ENCODE measurements at regions not wholly inside any gene's neighbourhood (a gene's known extent, or its start where the extent isn't known, plus 50 kb on each side); places are given as distances from the start of the nearest gene placed in this dataset.

- TF ChIP-seq CTCF (conservative IDR thresholded peaks at IDR 0.05; ENCODE audit: low read length): no peak
- TF ChIP-seq EZH2phosphoT487 (IDR thresholded peaks at IDR 0.05; ENCODE audit: borderline replicate concordance, low read depth, low read length): no peak
Measured at GRCh38 chr7:12754179-12754578, 66.7 kb downstream of the ARL4A start.

All from OCI-LY7 (cell line).